Activated naive CD4-positive, alpha-beta T cell treated with anti-CD3 and anti-CD28 coated beads, Interleukin-2, amount 50 U/mL, for 16 hours (primary cell): ENCODE measurements at regions not wholly inside any gene's neighbourhood (a gene's known extent, or its start where the extent isn't known, plus 50 kb on each side); places are given as distances from the start of the nearest gene placed in this dataset.
"Not testable (repeated sequence)": the region's sequence is repeated elsewhere in the genome, so short reads cannot be mapped to it uniquely, and the experiment has no call there.

ENCODE experiments used
- DNase-seq: peaks from one replicate; pipeline ENCODE4 v3.0.0-alpha.2; 2020

DNA sequence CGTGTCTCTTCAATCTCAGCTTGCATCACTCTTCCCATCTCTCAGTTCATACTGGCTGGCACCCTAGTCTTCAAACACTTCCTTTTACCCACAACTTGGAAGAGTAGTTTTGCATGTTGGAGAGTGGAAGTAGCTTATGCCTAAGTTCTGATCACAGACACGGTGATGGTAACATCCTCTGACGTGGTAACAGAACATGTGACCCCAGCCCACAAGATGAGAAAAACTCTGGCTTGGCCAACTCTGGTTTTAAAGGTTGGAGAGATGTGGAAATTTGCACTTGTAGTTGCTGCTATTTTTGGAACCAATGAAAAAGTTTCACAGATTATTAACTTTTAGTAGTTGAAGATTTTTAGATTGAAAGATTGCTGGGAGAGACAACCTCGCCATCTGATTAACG is 155.4 kb upstream of the SLC35G4 start:
- DNase-seq = no peak

DNA sequence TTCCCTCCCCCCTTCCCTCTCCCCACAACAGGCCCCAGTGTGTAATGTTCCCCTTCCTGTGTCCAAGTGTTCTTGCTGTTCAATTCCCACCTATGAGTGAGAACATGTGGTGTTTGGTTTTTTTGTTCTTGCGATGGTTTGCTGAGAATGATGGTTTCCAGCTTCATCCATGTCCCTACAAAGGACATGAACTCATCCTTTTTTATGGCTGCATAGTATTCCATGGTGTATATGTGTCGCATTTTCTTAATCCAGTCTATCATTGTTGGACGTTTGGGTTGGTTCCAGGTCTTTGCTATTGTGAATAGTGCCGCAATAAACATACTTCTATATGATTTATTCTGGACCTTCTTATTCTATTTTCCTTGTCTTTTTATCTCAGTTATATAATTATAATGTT is 165.2 kb upstream of the SLC35G4 start:
- DNase-seq = not testable (repeated sequence)

DNA sequence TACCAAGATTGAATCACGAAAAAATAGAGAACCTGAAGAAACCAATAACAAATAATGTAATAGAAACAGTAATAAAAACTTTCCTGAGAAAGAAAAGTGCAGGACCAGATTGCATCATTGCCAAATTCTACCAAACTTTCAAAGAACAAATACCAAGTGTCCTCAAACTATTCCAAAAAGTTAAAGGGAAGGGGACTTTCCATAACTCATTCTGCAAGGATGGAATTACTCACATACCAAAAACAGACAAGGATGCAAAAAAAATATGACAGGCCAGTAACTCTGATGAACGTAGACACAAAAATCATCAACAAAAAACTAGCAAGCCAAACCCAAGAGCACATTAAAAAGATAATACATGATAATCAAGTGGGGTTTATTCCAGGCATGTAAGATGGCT is 172.3 kb upstream of the SLC35G4 start:
- no peak for DNase-seq

DNA sequence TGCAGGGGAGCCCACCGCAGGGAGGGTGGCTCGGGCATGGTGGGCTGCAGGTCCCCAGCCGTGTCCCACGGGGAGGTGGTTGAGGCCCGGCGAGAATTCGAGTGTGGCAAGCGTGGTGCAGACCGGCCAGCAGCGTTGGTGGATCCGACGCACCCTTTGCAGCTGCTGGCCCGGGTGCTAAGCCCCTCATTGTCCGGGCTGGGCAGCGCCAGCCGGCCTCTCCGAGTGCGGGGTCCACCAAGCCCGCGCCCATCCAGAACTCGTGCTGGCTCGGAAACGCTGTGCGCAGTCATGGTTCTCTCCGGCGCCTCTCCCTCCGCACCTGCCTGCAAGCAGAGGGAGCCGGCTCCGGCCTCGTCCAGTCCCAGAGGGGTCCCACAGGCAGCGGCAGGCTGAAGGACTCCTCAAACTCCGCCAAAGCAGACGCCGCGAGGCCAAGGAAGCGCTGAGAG is 177.0 kb upstream of the SLC35G4 start:
- DNase-seq = no peak

DNA sequence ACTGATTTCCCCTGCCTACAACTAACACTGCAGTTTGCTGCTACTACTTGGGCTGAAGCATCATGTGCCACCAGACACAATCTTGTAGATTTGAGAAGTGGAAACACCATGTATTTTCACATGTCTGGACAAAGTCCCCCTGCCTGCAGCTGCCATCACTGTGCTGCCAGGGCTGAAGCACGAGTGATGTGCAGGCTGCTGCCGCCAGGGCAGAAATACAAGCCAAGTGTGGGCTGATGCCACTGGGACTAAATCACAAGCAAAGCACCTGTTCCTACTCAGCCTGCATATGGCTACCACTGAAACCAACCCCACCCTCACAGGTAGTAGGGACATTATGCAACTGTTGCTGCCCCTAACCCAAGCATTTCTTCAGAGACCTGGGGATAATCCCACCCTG is 179.5 kb upstream of the SLC35G4 start:
- no peak for DNase-seq

DNA sequence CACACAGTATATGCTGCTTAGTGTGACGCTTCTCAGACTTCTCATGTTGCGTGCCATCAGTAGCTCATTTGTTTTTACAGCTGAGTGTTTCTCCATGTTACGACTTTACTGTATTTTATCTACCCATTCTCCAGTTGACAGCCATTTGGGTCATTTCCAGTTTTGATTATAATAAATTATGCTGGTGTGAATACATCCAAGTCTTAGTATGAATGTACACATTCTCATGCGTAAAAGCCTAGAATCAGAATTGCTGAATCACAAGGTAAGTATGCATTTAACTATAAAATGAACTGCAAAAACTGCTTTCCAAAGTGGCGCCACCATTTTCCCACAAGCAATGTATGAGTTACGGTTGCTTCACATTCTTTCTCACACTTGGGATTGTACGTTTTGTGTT is 184.2 kb upstream of the SLC35G4 start:
- DNase-seq = no peak

DNA sequence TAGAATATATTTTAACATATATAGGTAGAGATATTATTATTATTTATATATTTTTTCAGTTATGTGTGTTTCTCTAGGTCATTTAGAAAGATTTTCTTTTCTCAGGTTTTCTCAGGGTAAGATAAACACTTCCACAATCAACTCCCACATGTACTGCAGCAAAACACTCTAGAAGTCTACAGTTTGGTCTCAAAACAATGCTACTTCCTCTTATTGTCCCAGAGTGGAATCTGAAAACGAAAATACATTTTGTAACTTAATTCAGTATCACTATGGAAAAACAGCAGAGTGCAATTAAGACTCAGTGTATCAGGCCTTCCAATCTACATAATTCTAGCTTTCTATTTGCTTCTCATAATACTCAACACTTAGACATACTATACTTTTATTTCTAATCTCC is 190.1 kb upstream of the SLC35G4 start:
- DNase-seq = no peak

DNA sequence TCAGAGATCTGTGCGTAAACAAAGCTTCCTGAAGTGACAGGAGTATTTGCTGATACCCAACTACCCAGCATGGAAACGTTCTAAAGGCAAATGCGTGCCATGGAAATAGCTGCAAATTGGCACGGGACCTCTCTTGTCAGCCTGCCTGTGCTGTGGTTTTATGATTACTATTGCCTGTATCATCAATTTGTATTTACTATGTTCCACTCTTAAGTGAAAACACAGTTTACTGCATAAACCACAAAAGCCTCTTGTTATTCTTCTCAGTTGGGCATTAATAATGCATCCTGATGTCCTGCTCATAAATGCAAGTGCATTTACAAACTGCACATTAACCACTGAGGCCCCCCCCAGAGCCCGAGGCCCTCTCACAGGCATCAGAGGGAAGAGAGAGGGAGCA is 196.6 kb upstream of the SLC35G4 start:
- no peak for DNase-seq

DNA sequence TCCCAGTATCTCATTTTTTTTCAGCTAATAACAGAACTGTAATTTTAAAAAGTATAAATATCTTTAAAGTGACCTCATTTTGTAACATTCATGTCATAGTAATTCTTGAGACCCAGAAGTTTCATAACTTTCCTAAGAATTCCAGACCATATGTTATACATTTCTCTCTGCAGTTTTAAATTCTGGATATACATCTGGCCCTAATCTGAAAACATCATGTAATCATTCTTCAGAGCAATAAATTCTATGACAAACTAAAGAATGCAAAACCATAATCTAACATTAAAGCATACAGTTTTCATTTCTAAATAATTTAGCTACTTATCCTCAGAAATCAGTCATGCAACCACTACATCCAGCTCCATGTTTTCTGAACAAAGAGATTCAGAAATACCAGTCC is 198.3 kb upstream of the SLC35G4 start:
- DNase-seq = no peak

DNA sequence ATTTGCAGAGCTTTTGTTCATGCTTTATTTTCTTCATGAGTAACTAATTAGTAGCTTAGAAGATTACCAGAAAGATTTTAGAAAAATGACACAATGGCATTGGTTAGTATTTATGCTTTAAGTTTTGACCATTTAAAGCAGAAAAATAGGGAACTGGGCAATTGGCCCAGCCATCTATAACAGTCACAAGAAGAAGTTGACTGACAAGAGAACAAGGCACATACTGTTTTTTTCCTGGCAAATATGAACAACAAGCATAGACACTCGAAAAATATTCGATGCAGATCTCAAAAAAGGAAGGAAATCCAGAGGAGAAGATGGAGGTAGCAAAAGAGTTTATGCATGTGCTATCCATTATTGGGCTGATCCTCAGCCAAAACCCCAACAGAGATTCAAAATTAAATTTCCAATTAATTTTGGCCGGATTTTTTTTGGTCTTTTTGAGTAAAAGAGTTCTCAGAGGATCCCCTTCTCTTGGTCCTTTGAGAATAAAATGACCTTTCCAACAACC is 200.8 kb upstream of the SLC35G4 start:
- DNase-seq = no peak

DNA sequence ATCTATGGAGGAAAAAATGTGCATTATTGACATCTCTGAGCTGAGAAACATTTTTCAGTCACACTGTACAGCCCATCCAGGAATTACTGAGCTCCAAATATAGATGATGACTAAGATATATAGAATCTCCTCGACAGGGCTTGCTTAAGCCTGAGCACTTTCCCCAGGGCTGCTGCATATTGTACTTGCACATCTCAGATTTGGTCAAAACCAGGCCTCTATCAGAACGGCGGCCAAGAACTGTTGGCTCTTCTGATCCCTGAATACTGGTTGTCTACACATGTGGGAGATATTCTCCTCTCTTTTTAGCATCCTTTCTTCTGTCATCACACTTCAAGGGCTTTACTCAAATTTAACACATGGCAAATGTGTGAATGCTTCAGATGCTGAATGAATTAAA is 201.5 kb upstream of the SLC35G4 start:
- DNase-seq = no peak

DNA sequence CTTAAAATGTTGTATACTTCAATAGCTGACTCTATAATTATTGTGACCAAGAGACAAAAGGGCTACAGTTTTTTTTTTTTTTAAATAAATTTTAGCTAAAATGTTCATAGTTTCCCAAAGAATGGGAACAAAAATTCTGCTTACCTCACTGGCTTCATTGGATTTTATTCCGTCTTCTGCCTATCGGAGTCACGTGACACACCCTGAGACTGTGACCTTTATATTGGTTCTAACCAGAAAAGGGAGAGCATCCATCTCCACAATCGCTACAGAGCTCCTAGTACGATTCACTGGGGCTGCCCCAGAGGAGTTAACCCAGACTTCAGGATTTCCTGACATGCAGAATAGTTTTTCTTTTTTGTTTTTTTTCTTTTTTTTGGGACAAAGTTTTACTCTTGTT is 203.6 kb upstream of the SLC35G4 start:
- no peak for DNase-seq

DNA sequence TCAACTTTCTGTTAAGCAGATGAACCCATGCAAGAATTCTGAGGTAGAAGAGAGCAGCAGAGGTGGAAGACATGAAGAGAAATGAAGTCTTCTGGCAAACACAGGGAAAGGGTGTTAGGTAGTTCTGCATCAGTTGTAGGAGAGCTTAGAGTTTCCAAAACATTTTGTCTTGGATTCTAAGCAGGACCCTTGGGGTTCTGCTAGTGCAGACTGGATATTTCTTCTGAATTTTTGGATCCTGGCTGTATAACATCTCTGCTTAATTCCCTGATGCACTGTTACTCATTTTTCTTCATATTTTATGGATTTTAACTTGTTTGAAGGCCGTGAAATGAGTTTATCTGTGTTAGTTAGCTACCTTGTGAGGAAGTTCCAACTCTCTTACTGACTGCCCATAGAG is 208.7 kb upstream of the SLC35G4 start:
- DNase-seq = no peak

DNA sequence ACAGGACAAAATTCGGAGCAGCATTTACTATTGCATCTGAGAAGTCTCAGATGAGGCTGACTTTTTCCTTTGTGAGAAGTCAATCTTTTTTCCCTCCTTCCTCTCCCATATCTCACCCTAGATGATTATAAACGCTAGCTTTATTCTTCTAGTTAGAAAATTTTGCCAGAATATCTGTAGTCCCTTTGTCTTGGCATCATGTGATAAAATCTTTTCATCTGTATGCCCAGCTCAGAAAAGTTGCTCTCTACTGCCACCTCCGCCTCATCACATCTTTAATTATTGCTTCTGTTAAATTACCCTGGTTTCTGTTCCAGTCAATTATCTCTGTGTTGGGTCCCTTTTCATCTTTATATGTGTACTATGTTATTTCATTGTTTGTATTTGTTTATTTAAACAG is 210.8 kb upstream of the SLC35G4 start:
- DNase-seq = no peak

DNA sequence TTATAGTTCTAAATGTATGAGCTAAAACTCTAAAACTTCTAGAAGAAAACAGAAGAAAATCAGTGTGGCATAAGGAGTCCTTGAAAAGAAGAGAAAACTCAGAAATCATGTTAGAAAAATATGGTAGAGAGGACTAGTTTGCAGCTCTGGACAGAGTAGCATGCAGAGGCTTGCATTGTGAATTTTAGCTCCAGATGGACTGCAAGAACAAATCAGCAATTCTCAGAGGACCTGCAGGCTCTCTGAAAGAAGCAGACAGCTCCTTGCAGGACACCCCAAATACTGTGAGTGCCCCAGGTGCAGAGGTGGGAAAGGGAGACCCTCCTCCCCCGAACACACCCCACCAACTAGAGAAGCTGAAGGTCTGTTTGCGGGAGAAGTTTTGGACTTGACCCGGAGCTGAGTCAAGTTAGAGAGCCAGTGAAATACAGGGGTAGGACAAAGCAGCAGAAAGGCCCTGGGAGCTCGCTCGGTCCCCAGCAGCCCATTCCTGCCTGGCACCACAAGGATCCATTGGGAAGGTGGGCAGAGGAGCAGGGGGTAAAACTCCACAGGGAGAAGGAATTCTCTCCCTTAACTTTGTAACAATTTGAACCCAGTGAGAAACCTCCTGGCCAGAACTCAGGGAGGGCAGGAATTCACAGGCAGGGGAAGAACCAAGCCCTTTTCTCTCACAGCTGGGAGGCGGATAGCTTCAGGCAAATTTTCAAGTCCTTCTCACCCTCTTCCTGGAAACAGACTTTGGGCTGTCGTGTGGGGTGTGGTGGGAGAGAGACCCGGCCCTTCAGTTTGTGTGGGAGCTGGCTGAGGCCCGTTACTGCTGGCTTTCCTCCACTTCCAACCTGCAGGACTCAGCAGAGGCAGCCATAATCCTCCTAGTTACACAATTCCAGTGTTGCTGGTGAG is 216.2 kb upstream of the SLC35G4 start:
- DNase-seq = no peak

DNA sequence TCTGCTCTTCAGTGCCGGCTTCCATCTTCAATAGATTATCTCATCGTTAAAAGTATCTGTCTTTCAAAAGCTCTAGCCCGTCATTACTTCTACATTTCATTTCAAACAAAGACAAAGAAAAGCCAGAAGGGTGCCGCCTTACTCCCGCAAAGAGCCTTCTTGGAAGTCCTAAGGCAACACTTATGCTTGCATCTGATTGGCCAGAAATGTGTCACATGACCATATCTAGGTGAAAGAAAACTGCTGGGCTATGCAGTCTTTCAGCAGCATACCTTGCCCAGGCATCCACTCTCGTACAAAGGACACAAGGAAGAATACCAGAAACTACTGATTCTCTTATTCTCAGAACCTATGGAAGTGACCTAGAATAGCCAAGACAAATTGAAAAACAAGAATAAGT is 217.1 kb upstream of the SLC35G4 start:
- no peak for DNase-seq

DNA sequence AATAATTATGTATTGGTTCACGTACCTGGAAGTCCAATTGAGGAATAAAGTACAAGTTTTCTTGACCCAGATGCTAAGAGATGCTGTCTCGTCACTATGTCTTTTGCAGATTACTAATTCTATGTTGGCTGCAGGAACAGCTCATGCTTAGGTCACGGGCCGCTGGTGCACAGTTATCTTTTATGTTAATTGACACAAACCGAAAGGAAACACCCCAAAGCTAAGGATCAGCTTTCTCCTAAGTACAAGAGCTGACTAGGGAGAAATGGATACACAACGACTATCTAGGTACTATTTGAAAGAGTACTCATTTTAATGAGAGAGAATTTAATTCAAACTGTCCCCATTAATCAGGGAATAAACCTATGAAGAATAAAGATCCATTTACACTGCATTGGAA is 217.7 kb upstream of the SLC35G4 start:
- DNase-seq = no peak

DNA sequence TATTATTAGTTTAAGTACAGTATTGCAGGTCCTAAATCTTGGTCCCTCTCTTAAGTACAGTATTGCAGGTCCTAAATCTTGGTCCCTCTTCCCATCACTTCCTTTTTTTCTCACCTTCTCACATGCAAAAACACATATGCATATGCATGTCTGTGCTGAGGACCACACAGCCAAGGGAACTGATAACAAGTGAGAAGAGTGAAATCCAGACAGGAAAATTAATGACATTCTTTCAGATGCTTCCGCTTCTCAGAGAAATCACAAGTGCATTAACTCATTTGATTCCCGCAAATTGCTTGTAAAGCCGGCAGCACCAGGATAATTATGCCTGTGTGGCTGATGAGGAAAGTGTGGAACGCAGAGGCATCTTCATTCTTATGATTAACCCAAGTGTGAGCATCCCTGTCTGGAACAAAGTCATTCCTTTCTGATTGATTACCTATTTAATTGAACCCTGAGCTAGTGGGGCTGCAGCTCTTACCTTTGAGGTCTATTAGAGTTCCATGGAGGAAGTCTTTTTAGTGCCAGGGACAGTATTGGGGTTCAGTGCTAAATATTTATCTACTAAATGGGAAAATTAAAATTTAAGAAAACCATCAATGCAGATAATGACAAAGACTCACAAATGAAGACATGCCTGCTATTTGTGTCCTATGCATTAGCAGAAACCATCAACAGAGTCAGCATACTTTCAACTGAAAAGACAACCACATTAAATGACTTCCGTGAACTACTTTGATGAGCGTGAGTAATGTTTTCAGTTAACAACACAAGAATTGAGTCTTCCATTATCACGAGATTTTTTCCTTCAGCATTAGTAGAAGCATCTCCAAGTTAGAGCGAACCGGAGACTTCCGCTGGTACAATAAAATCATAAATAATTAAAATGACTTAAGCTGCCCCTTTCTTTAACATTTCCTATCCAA is 220.4 kb upstream of the SLC35G4 start:
- DNase-seq = no peak

DNA sequence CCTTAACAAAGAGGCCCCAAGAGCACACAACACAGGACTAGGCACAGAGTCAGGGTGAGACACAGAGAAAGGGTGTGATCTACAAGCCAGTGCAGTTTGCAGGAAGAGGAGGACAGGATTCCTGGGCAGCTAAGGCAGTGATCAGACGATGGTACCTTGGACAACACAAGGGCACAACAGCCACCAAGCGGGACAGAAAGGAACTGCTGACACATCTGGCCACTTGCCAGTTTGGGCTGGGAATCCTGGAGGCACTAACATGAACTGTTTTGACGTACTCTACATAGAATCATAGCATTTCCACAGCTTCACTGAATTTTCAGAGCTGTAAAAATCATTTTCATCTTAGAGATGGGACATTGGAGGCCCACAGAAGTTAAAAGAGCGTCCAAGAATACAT is 221.5 kb upstream of the SLC35G4 start:
- no peak for DNase-seq

DNA sequence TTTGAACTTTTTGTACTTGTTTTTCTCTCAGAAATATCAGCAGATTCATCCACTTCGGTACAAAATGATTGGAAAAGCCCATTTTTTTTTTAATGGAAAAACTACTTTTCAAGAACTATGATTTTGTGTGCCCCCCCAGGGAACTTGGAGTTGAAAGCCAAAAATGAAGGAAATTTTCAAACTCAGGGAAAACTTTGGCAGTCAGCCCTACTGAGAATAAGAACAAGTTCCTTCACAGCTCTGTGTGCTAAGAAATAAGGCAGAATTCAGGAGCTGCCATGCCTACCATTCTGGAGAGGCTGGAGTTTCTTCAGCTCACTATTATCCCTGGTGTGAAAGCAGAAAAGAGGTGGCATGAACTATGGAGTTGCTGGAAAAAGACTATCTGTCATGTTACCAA is 226.0 kb upstream of the SLC35G4 start:
- DNase-seq = no peak

DNA sequence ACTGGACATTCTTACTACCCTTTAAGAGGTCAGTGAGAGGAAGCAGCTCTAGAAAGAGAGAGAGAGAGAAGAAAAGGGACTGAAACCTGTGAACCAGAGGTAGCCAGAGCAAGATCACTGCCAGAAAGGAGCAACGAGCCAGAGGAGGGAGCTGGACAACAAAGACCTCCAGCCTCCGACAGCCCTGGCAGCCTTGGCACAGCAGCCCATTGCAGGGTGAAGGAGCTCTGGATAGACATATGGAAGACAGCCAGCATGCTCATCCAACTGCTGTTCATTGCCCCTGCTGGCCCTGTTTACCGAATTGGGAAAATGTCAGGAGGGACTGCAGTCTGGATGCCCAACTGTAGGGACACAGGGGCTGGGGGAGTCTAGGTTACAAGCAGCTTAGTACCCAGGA is 228.4 kb upstream of the SLC35G4 start:
- DNase-seq = no peak

DNA sequence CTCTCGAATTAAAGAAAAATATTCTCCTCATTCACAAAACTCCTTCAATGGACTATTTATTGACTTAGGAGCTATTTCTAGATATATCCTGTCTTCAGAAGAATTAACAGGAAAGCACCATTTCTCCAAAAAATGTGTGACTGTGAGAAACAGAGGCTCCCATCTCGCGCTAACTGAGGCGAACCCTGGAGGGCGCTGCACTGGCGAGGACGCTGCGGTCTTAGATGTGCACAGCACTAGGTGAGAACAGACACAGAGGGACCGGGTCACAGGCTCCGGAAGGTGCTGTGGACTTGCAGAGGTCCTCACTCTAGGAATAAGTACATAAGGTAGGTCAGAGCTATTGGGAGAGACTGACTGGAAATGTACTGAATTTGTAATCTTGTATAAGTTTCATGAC is 229.7 kb upstream of the SLC35G4 start:
- DNase-seq = no peak

DNA sequence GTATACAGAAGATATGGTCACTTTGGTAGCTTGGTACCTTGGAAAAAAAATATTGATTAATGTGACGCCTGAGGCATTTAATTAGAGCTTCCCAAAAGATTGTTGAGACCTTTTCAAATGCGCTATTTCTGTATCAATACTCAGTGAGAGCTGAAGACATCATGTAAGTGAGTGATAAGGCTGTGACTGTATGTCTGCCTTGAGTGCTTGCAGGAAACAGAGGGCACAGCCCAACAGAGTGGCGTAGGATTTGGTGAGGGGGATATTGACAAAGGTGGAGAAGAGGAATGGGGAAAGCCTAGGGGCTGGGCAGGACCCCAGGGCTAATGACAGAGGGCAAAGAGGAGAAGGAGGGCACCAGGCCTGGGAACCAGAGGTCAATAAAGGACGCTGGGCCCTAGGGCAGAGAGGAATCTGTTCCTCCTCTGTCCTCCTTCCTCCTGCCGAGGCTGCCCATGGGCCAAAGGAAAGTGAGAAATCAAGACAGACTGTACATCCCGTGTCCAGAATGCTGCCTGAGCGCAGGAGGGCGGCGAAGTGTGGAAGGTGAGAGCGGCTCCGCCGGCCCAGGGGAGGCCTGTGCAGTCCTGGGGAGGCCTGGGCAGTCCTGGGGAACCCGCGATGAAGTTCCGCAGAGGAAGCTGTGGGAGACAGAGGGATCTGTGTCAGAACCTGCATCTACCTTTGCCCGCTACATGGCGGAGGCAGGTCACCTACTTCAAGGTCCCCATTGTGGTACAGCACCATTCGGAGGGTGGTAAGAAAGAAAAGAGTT is 228.6 kb upstream of the PIEZO2 start:
- no peak for DNase-seq
